Lower lobe of right lung (tissue), 2 donors: ENCODE measurements at regions not wholly inside any gene's neighbourhood (a gene's known extent, or its start where the extent isn't known, plus 50 kb on each side); places are given as distances from the start of the nearest gene placed in this dataset.
"Not testable (repeated sequence)": the region's sequence is repeated elsewhere in the genome, so short reads cannot be mapped to it uniquely, and the experiment has no call there.

Experiments used
- ATAC-seq, 2 donors: fragments of 200-7000 bp; cut with Tn5 transposase; one replicate each; pipeline ENCODE4 v1.9.1; 2020 to 2022; ENCODE audit warnings: mild to moderate bottlenecking in 2 of 2, moderate library complexity in 2 of 2
- DNase-seq: peaks from one replicate; pipeline ENCODE4 v3.0.0-alpha.2; 2020
- H3K27ac ChIP-seq: fragments of 200-600 bp; one replicate; pipeline ENCODE4 v1.8.0; 2022
- H3K27me3 ChIP-seq: fragments of 200-600 bp; one replicate; pipeline ENCODE4 v1.8.0; 2022; ENCODE audit warnings: low read depth
- H3K36me3 ChIP-seq: fragments of 200-600 bp; one replicate; pipeline ENCODE4 v1.8.0; 2022; ENCODE audit warnings: mild to moderate bottlenecking
- H3K4me1 ChIP-seq: fragments of 200-600 bp; one replicate; pipeline ENCODE4 v1.8.0; 2022
- H3K4me3 ChIP-seq: fragments of 200-600 bp; one replicate; pipeline ENCODE4 v1.8.0; 2022; ENCODE audit warnings: mild to moderate bottlenecking
- H3K9me3 ChIP-seq: fragments of 200-600 bp; one replicate; pipeline ENCODE4 v1.8.0; 2022
- intact Hi-C: fragments of 100-400 bp; cut with DNase I; formaldehyde crosslinking; loops from one replicate; pipeline ENCODE4 v1.11.0; 2022
- TF ChIP-seq, protein P1 (sequence below): fragments of 200-600 bp; IDR thresholded peaks from one replicate; pipeline ENCODE4 v1.8.0; 2022; ENCODE audit warnings: antibody characterized with exemption, mild to moderate bottlenecking
- donor health status: DM: no; HTN: yes; CAD: no; lungs with severe emphysema.

DNA sequence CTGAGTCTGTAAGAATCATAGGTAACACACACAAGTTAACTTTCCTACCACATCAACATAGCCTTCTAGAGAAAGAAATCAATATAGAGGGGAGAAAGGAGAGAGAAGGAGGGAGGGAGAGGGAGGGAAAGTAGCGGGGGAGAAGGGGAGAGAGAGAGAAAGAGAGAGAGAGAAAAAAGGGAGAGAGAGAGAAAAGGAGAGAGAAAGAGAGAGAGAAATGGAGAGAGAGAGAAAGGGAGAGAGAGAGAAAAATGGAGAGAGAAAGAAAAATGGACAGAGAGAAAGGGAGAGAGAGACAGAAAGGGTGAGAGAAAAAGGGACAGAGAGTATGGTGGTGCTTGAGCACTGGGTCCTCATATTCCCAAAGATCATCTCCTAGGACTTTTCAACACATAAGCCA lies 591.7 kb downstream of the ZEB2 start:
- H3K9me3 ChIP-seq, result no peaks in the 10 kb centered on the region
- intact Hi-C loops, result no loop called here
- ATAC-seq (no peak), DNase-seq (no peak)
- no peaks in the 10 kb centered on the region for H3K4me1 ChIP-seq
- no peak overlapping the region for H3K27ac ChIP-seq
- TF ChIP-seq, protein P1, sequence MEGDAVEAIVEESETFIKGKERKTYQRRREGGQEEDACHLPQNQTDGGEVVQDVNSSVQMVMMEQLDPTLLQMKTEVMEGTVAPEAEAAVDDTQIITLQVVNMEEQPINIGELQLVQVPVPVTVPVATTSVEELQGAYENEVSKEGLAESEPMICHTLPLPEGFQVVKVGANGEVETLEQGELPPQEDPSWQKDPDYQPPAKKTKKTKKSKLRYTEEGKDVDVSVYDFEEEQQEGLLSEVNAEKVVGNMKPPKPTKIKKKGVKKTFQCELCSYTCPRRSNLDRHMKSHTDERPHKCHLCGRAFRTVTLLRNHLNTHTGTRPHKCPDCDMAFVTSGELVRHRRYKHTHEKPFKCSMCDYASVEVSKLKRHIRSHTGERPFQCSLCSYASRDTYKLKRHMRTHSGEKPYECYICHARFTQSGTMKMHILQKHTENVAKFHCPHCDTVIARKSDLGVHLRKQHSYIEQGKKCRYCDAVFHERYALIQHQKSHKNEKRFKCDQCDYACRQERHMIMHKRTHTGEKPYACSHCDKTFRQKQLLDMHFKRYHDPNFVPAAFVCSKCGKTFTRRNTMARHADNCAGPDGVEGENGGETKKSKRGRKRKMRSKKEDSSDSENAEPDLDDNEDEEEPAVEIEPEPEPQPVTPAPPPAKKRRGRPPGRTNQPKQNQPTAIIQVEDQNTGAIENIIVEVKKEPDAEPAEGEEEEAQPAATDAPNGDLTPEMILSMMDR, result no peak
- H3K27me3 ChIP-seq, result no peaks in the 10 kb centered on the region
- H3K4me3 ChIP-seq, result no peak overlapping the region
- H3K36me3 ChIP-seq, result no peaks in the 10 kb centered on the region

DNA sequence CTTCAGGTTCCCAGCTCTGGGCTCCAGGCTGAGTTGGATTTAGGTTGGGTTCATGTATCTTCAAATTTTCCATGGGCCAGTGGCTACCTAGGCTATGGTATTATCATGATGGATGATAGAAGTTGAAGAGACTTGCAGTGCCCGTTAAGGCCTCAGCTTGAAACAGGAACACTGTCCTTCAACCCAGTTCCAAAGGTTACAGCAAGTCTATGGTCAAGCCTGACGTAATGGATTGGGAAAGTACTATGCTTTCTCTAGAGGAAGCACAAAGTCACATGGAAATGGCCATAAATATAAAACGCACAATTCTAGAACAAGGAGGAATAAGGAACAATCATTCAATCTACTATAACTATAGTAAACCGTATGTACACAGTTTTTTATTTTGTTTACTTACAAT lies 593.2 kb downstream of the ZEB2 start:
- TF ChIP-seq, protein P1, result no peak
- H3K27ac ChIP-seq, result no peak overlapping the region
- H3K36me3 ChIP-seq, result no peaks in the 10 kb centered on the region
- DNase-seq (no peak), ATAC-seq (peak in 1 of 2 donors; percentile 60)
- H3K4me3 ChIP-seq, result no peak overlapping the region
- H3K9me3 ChIP-seq, result no peaks in the 10 kb centered on the region
- H3K27me3 ChIP-seq, result no peaks in the 10 kb centered on the region
- intact Hi-C loops, result no loop called here
- no peaks in the 10 kb centered on the region for H3K4me1 ChIP-seq

DNA sequence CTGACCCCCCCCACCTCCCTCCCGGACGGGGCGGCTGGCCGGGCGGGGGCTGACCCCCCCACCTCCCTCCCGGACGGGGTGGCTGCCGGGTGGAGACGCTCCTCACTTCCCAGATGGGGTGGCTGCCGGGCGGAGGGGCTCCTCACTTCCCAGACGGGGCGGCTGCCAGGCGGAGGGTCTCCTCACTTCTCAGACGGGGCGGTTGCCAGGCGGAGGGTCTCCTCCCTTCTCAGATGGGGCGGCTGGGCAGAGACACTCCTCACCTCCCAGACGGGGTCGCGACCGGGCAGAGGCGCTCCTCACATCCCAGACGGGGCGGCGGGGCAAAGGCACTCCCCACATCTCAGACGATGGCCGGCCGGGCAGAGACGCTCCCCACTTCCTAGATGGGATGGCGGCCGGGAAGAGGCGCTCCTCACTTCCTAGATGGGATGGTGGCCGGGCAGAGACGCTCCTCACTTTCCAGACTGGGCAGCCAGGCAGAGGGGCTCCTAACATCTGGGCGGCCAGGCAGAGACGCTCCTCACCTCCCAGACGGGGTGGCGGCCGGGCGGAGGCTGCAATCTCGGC lies 597.6 kb downstream of the ZEB2 start:
- H3K4me3 ChIP-seq, intact Hi-C loops, H3K27ac ChIP-seq, ATAC-seq, H3K27me3 ChIP-seq, H3K4me1 ChIP-seq, H3K9me3 ChIP-seq, H3K36me3 ChIP-seq, DNase-seq: not testable (repeated sequence)

DNA sequence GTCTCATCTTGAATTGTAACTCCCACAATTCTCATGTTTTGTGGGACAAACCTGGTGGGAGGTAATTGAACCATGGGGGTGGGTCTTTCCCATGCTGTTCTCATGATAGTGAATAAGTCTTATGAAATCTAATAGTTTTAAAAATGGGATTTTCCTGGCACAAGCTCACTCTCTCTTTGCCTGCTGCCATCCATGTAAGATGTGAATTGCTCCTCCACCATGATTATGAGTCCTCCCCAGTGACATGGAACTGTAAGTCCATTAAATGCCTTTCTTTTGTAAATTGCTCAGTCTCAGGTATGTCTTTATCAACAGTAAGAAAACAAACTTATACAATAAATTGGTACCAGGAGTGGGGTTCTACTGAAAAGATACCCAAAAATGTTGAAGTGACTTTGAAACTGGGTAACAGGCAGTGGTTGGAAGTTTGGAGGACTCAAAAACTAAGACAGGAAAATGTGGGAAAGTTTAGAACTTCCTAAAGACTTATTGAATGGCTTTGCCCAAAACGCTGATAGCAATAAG lies 601.4 kb downstream of the ZEB2 start:
- no peak for ATAC-seq
- Histone ChIP-seq H3K27ac (no peak overlapping the region), H3K27me3 (no peaks in the 10 kb centered on the region), H3K36me3 (no peaks in the 10 kb centered on the region), H3K9me3 (peaks cover 8% of the 10 kb centered on the region), H3K4me3 (no peak overlapping the region), H3K4me1 (no peaks in the 10 kb centered on the region)
- intact Hi-C loops, result no loop called here
- TF ChIP-seq, protein P1, result no peak
- DNase-seq, result no peak

DNA sequence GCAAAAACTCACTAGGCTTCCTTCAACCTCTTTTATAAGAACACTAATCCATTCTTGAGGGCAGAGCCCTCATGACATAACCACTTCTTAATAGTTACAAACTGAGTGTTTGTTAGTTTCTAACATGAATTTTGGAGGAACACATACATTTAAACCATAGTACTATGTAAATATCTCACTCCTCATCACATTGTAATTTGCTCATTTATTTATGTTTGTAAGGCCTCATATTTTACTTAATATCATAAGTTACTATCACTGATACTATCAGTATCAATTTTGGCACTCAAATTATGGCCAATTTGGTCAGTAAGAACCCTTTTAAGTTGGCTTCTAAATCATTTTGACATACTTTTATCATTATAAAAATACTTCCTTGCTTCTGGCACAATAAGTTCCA lies 603.1 kb downstream of the ZEB2 start:
- ATAC-seq (no peak), DNase-seq (no peak)

More for the DNA sequence above, 603.1 kb downstream of the ZEB2 start:
- H3K36me3 ChIP-seq, result no peaks in the 10 kb centered on the region
- intact Hi-C loops, result no loop called here
- H3K27me3 ChIP-seq, result no peaks in the 10 kb centered on the region
- no peak overlapping the region for H3K27ac ChIP-seq
- H3K9me3 ChIP-seq, result peaks cover 8% of the 10 kb centered on the region
- TF ChIP-seq, protein P1, result no peak
- H3K4me1 ChIP-seq, result no peaks in the 10 kb centered on the region
- H3K4me3 ChIP-seq, result no peak overlapping the region
